ENCODE measurements at regions not wholly inside any gene's neighbourhood (a gene's known extent, or its start where the extent isn't known, plus 50 kb on each side); places are given as distances from the start of the nearest gene placed in this dataset.

DNA sequence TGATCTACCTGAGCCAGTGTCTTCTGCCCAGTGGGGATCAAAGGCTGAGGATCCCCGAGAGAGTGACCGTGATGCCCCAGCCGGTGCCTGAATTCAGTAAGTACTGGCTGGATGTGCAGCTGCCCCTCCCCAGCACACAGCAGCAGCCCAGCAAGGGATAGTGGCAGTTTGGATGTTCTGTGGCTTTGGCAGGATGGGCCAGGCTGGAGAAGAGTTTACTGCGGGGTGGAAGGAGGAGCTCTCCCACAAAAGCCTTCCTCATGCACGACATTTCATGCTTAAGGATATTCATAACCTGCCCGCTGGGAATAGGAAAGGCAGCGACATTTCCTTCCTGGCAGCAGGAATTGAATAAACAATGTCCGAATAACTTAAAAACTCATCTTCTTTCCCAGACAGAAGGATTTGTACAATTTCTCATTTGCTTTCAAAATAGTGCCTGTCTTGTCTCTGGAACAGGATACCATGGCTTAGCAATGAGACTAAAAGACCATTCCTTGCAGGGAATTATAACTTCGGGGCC lies 135.6 kb upstream of the PRMT8 start:
- no peak for DNase-seq
- Mint-ChIP-seq H3K4me3 (no peak overlapping the region), H3K27ac (no peak overlapping the region)

DNA sequence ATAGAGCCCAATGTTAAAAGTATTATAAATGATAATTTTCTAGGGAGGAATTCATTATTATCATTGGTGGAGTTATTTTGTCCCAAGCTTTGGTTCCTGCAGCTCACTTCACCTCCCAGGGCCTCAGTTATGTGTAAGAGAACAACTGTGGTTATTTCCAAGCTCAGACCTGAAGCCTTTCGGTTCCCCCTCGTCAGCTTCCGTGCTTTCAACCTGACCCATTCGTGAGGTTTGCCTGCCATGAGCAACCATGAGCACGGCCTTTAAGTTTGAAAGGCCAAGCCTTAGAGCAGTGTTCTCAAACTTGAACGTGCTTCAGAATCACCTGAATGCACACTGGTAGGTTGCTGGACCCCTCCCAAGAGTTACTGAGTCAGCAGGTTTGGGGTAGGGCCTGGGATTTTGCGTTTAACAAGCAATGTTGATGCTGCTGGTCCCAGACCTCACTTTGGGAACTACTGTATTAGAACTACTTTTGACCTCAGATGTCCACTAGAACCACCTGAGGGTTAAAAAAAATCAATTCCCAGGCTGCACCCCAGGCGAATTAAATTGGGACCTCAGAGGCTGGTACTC lies 133.0 kb upstream of the PRMT8 start:
- TF ChIP-seq CTCF (IDR thresholded peaks at IDR 0.05) = no peak
- Mint-ChIP-seq H3K4me1 (ENCODE audit: low read depth) (no peaks in the 10 kb centered on the region), H3K27me3 (ENCODE audit: insufficient read depth) (peaks cover 16% of the 10 kb centered on the region), H3K36me3 (ENCODE audit: low read depth) (no peaks in the 10 kb centered on the region), H3K4me3 (no peak overlapping the region), H3K27ac (no peak overlapping the region), H3K9me3 (no peaks in the 10 kb centered on the region)
- DNase-seq = no peak

More for the DNA sequence above, 135.6 kb upstream of the PRMT8 start:
- Mint-ChIP-seq H3K27me3 (ENCODE audit: insufficient read depth) (peaks cover 12% of the 10 kb centered on the region), H3K9me3 (no peaks in the 10 kb centered on the region), H3K4me1 (ENCODE audit: low read depth) (no peaks in the 10 kb centered on the region), H3K36me3 (ENCODE audit: low read depth) (no peaks in the 10 kb centered on the region)
- no peak for TF ChIP-seq CTCF (IDR thresholded peaks at IDR 0.05)

GRCh38 chr12:3359478-3359877 lies 131.5 kb upstream of the PRMT8 start:
- H3K27me3 Mint-ChIP-seq (ENCODE audit: insufficient read depth) = peaks cover 19% of the 10 kb centered on the region
- H3K4me3 Mint-ChIP-seq = no peak overlapping the region
- H3K9me3 Mint-ChIP-seq = no peaks in the 10 kb centered on the region
- no peak for TF ChIP-seq CTCF (IDR thresholded peaks at IDR 0.05)
- no peak for DNase-seq
- no peaks in the 10 kb centered on the region for H3K36me3 Mint-ChIP-seq (ENCODE audit: low read depth)
- no peak overlapping the region for H3K27ac Mint-ChIP-seq
- H3K4me1 Mint-ChIP-seq (ENCODE audit: low read depth) = no peaks in the 10 kb centered on the region

- H3K36me3 Mint-ChIP-seq (ENCODE audit: low read depth) = no peaks in the 10 kb centered on the region
- no peaks in the 10 kb centered on the region for H3K9me3 Mint-ChIP-seq
- no peak for TF ChIP-seq CTCF (IDR thresholded peaks at IDR 0.05)
- H3K4me1 Mint-ChIP-seq (ENCODE audit: low read depth) = no peaks in the 10 kb centered on the region
- peaks cover 27% of the 10 kb centered on the region for H3K27me3 Mint-ChIP-seq (ENCODE audit: insufficient read depth)
- no peak overlapping the region for H3K27ac Mint-ChIP-seq
- DNase-seq = no peak
- H3K4me3 Mint-ChIP-seq = no peak overlapping the region
These were observed 129.9 kb upstream of the PRMT8 start for GRCh38 chr12:3361146-3361545.

DNA sequence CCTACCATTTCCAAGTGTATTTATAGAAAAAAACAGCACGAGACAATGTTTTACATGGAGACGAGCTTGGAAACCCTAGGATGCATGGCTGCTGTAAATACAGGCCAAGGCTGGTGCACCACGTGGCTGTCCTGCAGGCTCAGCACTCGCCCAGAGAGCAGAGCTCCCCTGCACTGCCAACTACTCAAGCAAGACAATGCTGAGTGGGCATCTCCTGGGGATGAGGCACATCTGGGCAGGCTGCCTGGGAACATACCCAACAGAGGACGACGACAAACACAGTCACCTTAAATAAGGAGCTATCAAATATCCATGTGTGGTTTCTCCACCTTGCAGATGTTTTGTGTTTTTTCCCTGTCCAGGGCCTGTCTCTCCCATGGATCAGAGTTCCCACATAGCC lies 128.3 kb upstream of the PRMT8 start:
- Mint-ChIP-seq H3K27ac (no peak overlapping the region), H3K4me1 (ENCODE audit: low read depth) (no peaks in the 10 kb centered on the region), H3K27me3 (ENCODE audit: insufficient read depth) (peaks cover 27% of the 10 kb centered on the region), H3K36me3 (ENCODE audit: low read depth) (no peaks in the 10 kb centered on the region), H3K4me3 (no peak overlapping the region), H3K9me3 (no peaks in the 10 kb centered on the region)
- no peak for TF ChIP-seq CTCF (IDR thresholded peaks at IDR 0.05)
- no peak for DNase-seq

Measured in HFFc6 (cell line).